ENCODE measurements at regions not wholly inside any gene's neighbourhood (a gene's known extent, or its start where the extent isn't known, plus 50 kb on each side); places are given as distances from the start of the nearest gene placed in this dataset.

DNA sequence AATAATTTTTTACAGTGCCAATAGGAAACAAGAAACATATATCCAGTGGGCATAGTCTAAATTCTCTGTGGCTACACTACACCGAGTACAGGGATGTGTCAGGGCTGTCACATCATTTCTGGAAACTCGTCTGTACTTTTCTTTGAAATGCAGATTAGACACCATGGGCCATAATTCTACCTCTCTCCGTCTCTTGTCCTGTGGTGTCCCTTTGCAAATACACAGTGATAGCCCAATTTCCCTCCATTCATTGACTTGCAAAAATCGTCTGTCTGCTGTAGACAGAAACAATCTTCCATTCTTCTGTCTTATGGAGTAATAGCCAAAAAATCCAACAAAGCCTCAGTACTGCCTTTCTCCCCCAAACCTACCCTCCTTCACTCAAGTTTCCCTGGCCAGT, 487.1 kb upstream of the ANO3 start:
- Histone ChIP-seq H3K27ac (no peak overlapping the region), H3K9ac (no peak overlapping the region), H4K20me1 (ENCODE audit: insufficient read depth) (no peaks in the 10 kb centered on the region), H3K27me3 (ENCODE audit: insufficient read depth, low read depth) (no peaks in the 10 kb centered on the region), H3K4me3 (IDR thresholded peaks at IDR 0.05; ENCODE audit: insufficient read depth, low read depth, low read length) (no peak overlapping the region), H3K4me2 (no peak overlapping the region), H3K4me1 (ENCODE audit: low read depth, poor library complexity, severe bottlenecking) (no peaks in the 10 kb centered on the region), H3K79me2 (ENCODE audit: insufficient read depth, low read depth) (no peaks in the 10 kb centered on the region), H3K36me3 (ENCODE audit: insufficient read depth) (no peaks in the 10 kb centered on the region), H2AFZ (ENCODE audit: low read depth) (no peak overlapping the region)
- TF ChIP-seq, protein P1, sequence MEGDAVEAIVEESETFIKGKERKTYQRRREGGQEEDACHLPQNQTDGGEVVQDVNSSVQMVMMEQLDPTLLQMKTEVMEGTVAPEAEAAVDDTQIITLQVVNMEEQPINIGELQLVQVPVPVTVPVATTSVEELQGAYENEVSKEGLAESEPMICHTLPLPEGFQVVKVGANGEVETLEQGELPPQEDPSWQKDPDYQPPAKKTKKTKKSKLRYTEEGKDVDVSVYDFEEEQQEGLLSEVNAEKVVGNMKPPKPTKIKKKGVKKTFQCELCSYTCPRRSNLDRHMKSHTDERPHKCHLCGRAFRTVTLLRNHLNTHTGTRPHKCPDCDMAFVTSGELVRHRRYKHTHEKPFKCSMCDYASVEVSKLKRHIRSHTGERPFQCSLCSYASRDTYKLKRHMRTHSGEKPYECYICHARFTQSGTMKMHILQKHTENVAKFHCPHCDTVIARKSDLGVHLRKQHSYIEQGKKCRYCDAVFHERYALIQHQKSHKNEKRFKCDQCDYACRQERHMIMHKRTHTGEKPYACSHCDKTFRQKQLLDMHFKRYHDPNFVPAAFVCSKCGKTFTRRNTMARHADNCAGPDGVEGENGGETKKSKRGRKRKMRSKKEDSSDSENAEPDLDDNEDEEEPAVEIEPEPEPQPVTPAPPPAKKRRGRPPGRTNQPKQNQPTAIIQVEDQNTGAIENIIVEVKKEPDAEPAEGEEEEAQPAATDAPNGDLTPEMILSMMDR (conservative IDR thresholded peaks at IDR 0.05; ENCODE audit: low read depth, low read length) = no peak

DNA sequence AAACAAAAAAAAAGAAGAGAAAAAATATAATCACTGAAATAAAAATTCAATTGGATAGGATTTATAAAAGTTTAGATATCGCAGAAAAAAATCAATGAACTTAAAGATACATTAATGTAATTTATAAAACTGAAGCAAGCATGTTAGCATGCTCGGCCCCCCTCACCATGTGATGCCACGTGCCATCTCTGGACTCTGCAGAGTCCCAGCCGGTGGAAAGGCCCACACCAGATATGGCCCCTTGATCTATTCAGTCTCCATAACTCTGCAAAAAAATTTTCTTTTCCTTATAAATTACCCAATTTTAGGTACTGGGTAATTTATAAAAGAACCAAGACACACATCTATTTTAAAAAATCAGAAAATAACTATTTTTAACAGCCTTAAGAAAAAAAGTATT, 476.0 kb upstream of the ANO3 start:
- Histone ChIP-seq H3K4me2 (no peak overlapping the region), H3K4me1 (ENCODE audit: low read depth, poor library complexity, severe bottlenecking) (no peaks in the 10 kb centered on the region), H3K27me3 (ENCODE audit: insufficient read depth, low read depth) (no peaks in the 10 kb centered on the region), H3K27ac (no peak overlapping the region), H3K36me3 (ENCODE audit: insufficient read depth) (no peaks in the 10 kb centered on the region), H3K79me2 (ENCODE audit: insufficient read depth, low read depth) (no peaks in the 10 kb centered on the region), H4K20me1 (ENCODE audit: insufficient read depth) (no peaks in the 10 kb centered on the region), H2AFZ (ENCODE audit: low read depth) (no peak overlapping the region), H3K9ac (no peak overlapping the region), H3K4me3 (IDR thresholded peaks at IDR 0.05; ENCODE audit: insufficient read depth, low read depth, low read length) (no peak overlapping the region)
- TF ChIP-seq, protein P1 (conservative IDR thresholded peaks at IDR 0.05; ENCODE audit: low read depth, low read length) = no peak

DNA sequence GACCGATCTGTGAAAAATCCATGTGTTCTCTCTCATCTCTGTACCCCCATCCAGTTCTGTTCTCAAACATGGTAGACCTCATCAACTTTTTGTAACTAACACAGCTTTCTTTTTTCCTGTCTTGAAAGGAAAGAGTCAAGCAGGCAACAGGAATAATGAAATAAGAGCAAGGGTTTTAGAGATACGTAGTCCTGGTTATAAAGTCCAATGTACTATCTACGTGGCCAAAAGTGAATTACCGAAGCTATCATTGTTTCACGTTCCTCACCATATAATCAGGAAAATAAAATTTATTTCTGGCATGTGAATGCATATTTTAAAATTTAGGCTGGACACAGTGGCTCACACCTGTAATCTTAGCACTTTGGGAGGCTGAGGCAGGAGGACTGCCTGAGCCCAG, 472.2 kb upstream of the ANO3 start:
- no peak overlapping the region for H3K4me3 ChIP-seq (IDR thresholded peaks at IDR 0.05; ENCODE audit: insufficient read depth, low read depth, low read length)
- no peaks in the 10 kb centered on the region for H3K27me3 ChIP-seq (ENCODE audit: insufficient read depth, low read depth)
- no peak overlapping the region for H3K4me2 ChIP-seq
- H3K27ac ChIP-seq = no peak overlapping the region
- no peak overlapping the region for H2AFZ ChIP-seq (ENCODE audit: low read depth)
- H3K9ac ChIP-seq = no peak overlapping the region
- no peaks in the 10 kb centered on the region for H3K36me3 ChIP-seq (ENCODE audit: insufficient read depth)
- no peaks in the 10 kb centered on the region for H4K20me1 ChIP-seq (ENCODE audit: insufficient read depth)
- no peaks in the 10 kb centered on the region for H3K4me1 ChIP-seq (ENCODE audit: low read depth, poor library complexity, severe bottlenecking)
- TF ChIP-seq, protein P1 (conservative IDR thresholded peaks at IDR 0.05; ENCODE audit: low read depth, low read length) = no peak
- no peaks in the 10 kb centered on the region for H3K79me2 ChIP-seq (ENCODE audit: insufficient read depth, low read depth)

DNA sequence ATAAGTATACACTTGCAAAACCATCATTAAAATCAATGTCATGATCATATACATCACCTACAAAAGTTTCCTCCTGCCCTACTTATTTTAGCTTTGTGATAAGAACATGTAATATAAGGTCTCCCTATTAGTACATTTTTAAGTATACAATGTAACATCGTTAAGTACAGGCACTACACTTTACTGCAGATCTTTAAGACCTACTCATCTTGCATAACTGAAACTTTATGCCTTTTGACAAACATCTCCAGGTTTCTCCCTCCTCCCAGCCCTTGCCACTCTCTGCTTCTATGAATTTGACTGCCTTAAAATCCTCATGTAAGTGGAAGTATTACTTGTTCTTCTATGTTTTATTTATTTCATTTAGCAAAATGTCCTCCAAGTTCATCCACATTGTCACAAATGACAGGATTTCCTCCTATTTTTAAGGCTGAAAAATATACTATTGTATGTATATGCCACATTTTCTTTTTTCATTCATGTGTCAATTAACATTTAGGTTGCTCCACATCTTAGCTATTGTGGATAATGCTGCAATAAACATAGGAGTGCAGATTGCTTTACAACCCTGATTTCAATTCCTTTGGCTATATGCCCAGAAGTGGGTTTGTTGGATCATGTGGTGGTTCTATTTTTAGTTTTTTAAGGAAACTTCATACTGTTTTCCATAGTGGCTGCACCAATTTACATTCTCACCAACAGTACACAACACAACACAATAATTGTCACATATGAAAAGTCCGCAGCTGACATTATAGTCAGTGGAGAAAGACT, 471.1 kb upstream of the ANO3 start:
- Histone ChIP-seq H3K4me1 (ENCODE audit: low read depth, poor library complexity, severe bottlenecking) (no peaks in the 10 kb centered on the region), H3K27ac (no peak overlapping the region), H2AFZ (ENCODE audit: low read depth) (no peak overlapping the region), H3K27me3 (ENCODE audit: insufficient read depth, low read depth) (no peaks in the 10 kb centered on the region), H3K4me2 (no peak overlapping the region), H3K4me3 (IDR thresholded peaks at IDR 0.05; ENCODE audit: insufficient read depth, low read depth, low read length) (no peak overlapping the region), H3K79me2 (ENCODE audit: insufficient read depth, low read depth) (no peaks in the 10 kb centered on the region), H3K36me3 (ENCODE audit: insufficient read depth) (no peaks in the 10 kb centered on the region), H3K9ac (no peak overlapping the region), H4K20me1 (ENCODE audit: insufficient read depth) (no peaks in the 10 kb centered on the region)
- TF ChIP-seq, protein P1 (conservative IDR thresholded peaks at IDR 0.05; ENCODE audit: low read depth, low read length) = no peak

Measured in KMS-11 (cell line).